PFSK-1 (cell line): ENCODE measurements at regions not wholly inside any gene's neighbourhood (a gene's known extent, or its start where the extent isn't known, plus 50 kb on each side); places are given as distances from the start of the nearest gene placed in this dataset.

ENCODE experiments used
- POLR2AphosphoS5 ChIP-seq: IDR thresholded peaks from 2 replicates; pipeline ENCODE4 v1.6.1; 2012; ENCODE audit warnings: low read depth, mild to moderate bottlenecking, control low read depth, low read length, moderate library complexity
- REST ChIP-seq, 2 experiments: IDR thresholded peaks; 2 replicates each; pipeline versions ENCODE4 v1.6.1 to v1.8.0; 2011 to 2012; ENCODE audit warnings: low read depth in 2 of 2, low read length in 2 of 2, control low read depth in 1 of 2, inconsistent platforms in 1 of 2, mild to moderate bottlenecking in 1 of 2, moderate library complexity in 1 of 2; ENCODE audit not compliant: insufficient read depth in 1 of 2
- SIN3A ChIP-seq: IDR thresholded peaks from 2 replicates; pipeline ENCODE4 v1.6.1; 2012; ENCODE audit warnings: mild to moderate bottlenecking, low read length, moderate library complexity, borderline replicate concordance; ENCODE audit not compliant: insufficient read depth
- TAF1 ChIP-seq: IDR thresholded peaks from 2 replicates; pipeline ENCODE4 v1.6.1; 2012; ENCODE audit warnings: low read length, control low read depth, borderline replicate concordance; ENCODE audit not compliant: insufficient read depth

GRCh38 chrX:7261672-7262332 is 113.8 kb upstream of the PUDP start:
- TF ChIP-seq TAF1: no peak
- no peak for TF ChIP-seq POLR2AphosphoS5
- TF ChIP-seq SIN3A: no peak
- no peak for TF ChIP-seq REST (IDR thresholded peaks at IDR 0.05; ENCODE audit: insufficient read depth in 1 of 2, low read depth in 2 of 2, low read length in 2 of 2)
